ENCODE measurements at regions not wholly inside any gene's neighbourhood (a gene's known extent, or its start where the extent isn't known, plus 50 kb on each side); places are given as distances from the start of the nearest gene placed in this dataset.

GRCh38 chr10:30538086-30538485 lies 91.5 kb downstream of the LYZL2 start:
- ATAC-seq (peak; percentile 62 to 76), DNase-seq (ENCODE audit: low read depth in 1 of 2, low spot score in 1 of 2) (peak; percentile 57 to 92), FAIRE-seq (peak; percentile 91)
- Histone ChIP-seq H3K9me3 (peaks cover 6% of the 10 kb centered on the region; the same call in 1 of the 3 replicates), H3K27ac (peak overlapping the region; percentile 78 to 88), H3K4me3 (no peak overlapping the region), H3K4me1 (peaks cover 85% of the 10 kb centered on the region), H3K4me2 (peak overlapping the region; percentile 35)
- POLR2A ChIA-PET = interaction anchor here (1.0 to 4.0 kb wide), 3 partner anchors 18 to 114 kb away, joined by 3 to 28 read pairs (median 4); partner anchors contain the start of gene MAP3K8
- under 1% methylated on average over 4 of the region's 4 CpGs for WGBS (ENCODE audit: missing lambda C conversion rate)
- CTCF ChIA-PET = interaction anchor here (0.6 to 4.5 kb wide), 9 partner anchors 9 to 146 kb away, joined by 3 to 37 read pairs (median 5); no protein-coding TSS in a partner anchor
- TF ChIP-seq JUNB (IDR thresholded peaks at IDR 0.05) (peak; percentile 88), JUN (IDR thresholded peaks at IDR 0.05) (peak; percentile 69 to 87; a peak in 4 of 5 replicates), MYC (IDR thresholded peaks at IDR 0.05; ENCODE audit: borderline replicate concordance, low read length) (no peak), RNF2 (IDR thresholded peaks at IDR 0.05; ENCODE audit: borderline replicate concordance, low read depth) (no peak), HOXB5 (CRISPR knock-in tag; IDR thresholded peaks at IDR 0.05) (peak; percentile 51), EP300 (IDR thresholded peaks at IDR 0.05) (peak; percentile 90 to 91; a peak in 3 of 5 replicates), ESRRA (IDR thresholded peaks at IDR 0.05; ENCODE audit: borderline replicate concordance, low read length) (no peak), EHMT2 (IDR thresholded peaks at IDR 0.05; ENCODE audit: low read depth) (no peak), CEBPB (IDR thresholded peaks at IDR 0.05) (peak in 1 of 2 experiments; percentile 66; a peak in 2 of 4 replicates), HOXA7 (CRISPR knock-in tag; IDR thresholded peaks at IDR 0.05) (0 out of 2 replicates have a peak, but pooled peaks have one; percentile 7), NPAS2 (CRISPR knock-in tag; IDR thresholded peaks at IDR 0.05; ENCODE audit: borderline replicate concordance) (no peak), E2F6 (IDR thresholded peaks at IDR 0.05; ENCODE audit: borderline replicate concordance, low read depth) (no peak; the same call in 1 of the 2 replicates), HOXB13 (CRISPR knock-in tag; IDR thresholded peaks at IDR 0.05; ENCODE audit: low read depth) (no peak; the same call in 1 of the 2 replicates), ZNF302 (CRISPR knock-in tag; IDR thresholded peaks at IDR 0.05) (no peak), RAD21 (conservative IDR thresholded peaks at IDR 0.05 in 1 of 2, IDR thresholded peaks at IDR 0.05 in 1 of 2) (peak; percentile 12 to 17; a peak in 1 of 5 replicates), NFE2L2 (conservative IDR thresholded peaks at IDR 0.05; ENCODE audit: low read length) (0 out of 2 replicates have a peak, but pooled peaks have one; percentile 4), MAZ (IDR thresholded peaks at IDR 0.05; ENCODE audit: borderline replicate concordance, low read depth, low read length) (no peak), POLR2AphosphoS2 (conservative IDR thresholded peaks at IDR 0.05; ENCODE audit: low read length) (no peak), FOXS1 (CRISPR knock-in tag; IDR thresholded peaks at IDR 0.05) (no peak), GATA3 (IDR thresholded peaks at IDR 0.05; ENCODE audit: borderline replicate concordance) (peak; percentile 94), CBX8 (IDR thresholded peaks at IDR 0.05) (no peak), CTCF (IDR thresholded peaks at IDR 0.05) (no peak), ATOH8 (CRISPR knock-in tag; IDR thresholded peaks at IDR 0.05; ENCODE audit: low read depth) (peak; percentile 39; the same call in 1 of the 2 replicates), CBX2 (IDR thresholded peaks at IDR 0.05; ENCODE audit: borderline replicate concordance, low read depth) (no peak), MAX (IDR thresholded peaks at IDR 0.05) (0 out of 2 replicates have a peak, but pooled peaks have one; percentile 41), MAFK (IDR thresholded peaks at IDR 0.05; ENCODE audit: partially characterized antibody) (peak; percentile 40), PBX3 (IDR thresholded peaks at IDR 0.05) (peak; percentile 66; the same call in 1 of the 2 replicates), KDM5A (IDR thresholded peaks at IDR 0.05) (no peak), FOSL2 (IDR thresholded peaks at IDR 0.05) (peak; percentile 71), FOSL2 (CRISPR knock-in tag; IDR thresholded peaks at IDR 0.05) (peak; percentile 93)
